DMS 273 (cell line): ENCODE measurements at regions not wholly inside any gene's neighbourhood (a gene's known extent, or its start where the extent isn't known, plus 50 kb on each side); places are given as distances from the start of the nearest gene placed in this dataset.
"Not testable (repeated sequence)": the region's sequence is repeated elsewhere in the genome, so short reads cannot be mapped to it uniquely, and the experiment has no call there.

Source experiments
- DNase-seq: peaks from one replicate; lab custom pipeline; 2025; ENCODE audit not compliant: unreplicated experiment; lab: John Stamatoyannopoulos, UW

DNA sequence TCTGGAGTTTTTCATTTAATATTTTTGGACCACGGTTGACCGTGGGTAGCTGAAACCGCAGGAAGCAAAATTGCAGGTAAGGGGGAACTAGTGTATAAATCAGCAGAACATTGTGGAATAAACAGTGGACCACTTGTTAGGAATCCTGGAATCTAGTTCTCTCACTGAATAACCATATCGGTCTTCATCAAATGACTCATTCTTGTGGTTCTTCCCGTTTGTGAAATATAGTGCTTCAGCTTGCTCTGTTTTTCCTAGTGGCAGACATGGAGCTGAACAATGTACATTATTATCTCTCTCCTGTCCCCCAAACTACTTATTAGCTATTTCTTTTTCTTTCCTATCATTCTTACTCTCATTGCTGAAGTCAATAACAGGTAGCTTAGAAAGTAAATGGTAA is 61.9 kb downstream of the HSPA13 start:
- DNase-seq: no peak

DNA sequence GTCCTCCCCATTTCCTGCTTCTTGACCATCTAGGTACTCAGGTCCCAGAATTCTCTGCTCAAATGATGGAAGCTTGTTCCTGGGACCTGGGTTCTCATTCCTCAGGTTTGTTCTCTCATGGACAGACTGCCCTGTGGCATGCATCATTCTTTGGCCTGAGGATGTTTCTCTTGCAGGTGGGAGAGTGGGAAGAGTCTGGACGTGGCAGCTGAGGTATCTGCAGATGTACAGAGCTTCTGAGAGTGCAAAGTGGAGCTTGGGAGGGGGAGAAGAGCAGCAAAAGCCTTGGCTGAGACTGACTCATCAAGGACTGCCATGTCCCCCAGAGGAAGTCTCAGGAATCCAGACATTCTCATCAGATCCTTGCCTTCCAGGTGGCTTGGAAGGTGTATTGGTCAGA is 63.1 kb downstream of the HSPA13 start:
- DNase-seq: no peak

GRCh38 chr21:14318578-14318977 is 64.4 kb downstream of the HSPA13 start:
- DNase-seq: no peak

- DNase-seq: no peak
Measured at GRCh38 chr21:14317507-14317906, 65.4 kb downstream of the HSPA13 start.

DNA sequence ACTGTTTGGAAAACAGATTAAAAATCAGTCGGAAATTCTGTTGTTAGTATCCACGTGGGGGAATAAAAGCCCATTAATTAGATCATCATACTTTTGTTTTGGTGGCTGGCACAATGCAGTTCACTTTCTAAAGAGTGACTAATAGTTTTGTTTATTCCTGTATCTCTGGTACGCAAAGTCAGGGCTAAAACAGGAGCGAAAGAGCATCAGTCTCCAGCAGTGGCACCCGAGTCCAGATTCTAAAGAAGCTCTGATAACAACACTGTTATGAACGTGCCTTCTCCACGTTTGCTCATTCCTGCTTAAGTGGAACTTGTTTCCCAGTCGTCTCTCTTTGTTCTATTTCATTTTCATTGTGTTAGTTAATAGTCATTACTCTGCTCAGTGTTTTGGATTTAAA is 69.6 kb downstream of the HSPA13 start:
- DNase-seq: no peak

DNA sequence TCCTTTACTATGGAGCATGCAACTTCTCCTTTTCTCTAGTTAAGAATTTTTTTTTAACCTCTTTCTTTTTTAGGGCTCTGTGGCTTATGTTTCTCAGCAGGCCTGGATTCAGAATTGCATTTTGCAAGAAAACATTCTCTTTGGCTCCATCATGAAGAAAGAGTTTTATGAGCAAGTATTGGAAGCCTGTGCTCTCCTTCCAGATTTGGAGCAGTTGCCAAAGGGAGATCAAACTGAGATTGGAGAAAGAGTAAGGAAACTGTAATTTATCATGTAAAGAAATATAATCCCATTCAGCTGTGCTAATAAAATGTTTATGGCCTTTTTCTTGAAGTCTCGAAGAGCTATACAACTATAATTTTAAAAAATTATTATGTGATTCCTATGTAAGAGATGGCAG is 70.1 kb downstream of the HSPA13 start:
- no peak for DNase-seq

GRCh38 chr21:14308234-14308633 is 74.7 kb downstream of the HSPA13 start:
- no peak for DNase-seq

DNA sequence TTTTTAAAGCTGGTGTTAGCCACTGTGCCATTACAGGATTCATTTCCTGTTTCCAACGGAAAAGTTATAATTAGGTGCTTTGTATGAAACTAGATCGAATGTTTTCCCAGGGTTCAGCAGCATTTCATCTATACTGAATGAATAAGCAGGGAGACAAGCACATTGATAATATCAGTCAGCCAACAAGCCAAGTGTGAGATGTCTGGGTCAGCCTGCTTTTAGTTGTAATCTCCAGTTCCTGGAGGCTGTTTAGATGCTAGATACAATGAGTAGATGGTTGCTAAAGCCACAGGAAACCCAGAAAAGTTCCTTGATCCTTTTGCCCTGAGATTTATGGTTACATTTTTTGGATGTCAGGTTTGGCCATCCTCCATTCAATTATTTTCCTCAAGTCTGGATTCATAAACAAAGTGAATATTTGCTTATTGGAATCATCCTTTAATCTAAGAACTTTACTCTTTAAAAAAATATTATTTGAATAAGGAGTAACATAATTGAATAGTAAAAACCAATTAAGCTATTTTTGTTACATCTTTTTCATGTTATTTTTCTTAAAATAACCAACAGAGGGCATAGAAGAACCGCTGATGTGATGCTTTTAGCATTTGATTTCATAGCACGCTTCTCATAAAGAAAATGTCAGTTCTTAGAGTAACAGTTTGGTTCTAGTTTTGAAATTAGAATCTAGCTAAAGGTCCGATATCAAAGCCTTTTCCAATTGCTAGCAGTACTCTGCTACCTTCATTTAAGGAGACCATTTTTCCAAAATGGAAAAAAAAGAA is 76.6 kb downstream of the HSPA13 start:
- DNase-seq: peak; percentile 24

DNA sequence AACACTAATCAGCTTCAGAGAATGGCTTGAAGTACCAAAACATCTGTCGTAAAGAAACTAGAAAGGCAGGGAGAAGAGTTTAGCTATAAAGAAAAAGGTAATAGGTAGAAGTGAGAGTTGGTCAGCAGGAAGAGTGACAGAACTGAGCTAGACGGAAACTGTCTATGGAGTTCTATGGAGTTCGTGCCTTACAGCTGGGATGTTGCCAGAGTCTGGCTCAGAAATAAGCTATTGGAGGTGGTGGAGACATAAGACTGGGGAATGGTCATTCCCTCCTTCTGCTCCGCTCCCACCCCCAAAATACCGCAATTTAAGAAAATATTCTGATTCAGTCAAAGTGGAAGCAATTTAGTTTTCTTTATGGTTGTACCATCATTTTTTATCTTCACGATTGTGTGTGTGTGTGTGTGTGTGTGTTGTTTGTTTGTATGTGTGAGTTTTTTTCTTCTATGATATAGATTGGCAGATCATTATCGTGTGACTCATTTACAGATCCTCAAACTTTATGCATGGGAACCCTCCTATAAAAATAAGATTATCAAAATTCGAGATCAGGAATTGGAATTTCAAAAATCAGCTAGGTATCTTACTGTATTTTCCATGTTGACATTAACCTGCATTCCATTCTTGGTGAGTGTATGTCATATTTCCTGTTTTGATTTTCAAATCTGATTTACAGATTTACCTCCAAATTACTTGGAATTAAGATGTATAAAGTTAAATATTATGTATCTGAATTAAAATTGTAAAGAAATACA is 79.0 kb downstream of the HSPA13 start:
- DNase-seq: no peak

DNA sequence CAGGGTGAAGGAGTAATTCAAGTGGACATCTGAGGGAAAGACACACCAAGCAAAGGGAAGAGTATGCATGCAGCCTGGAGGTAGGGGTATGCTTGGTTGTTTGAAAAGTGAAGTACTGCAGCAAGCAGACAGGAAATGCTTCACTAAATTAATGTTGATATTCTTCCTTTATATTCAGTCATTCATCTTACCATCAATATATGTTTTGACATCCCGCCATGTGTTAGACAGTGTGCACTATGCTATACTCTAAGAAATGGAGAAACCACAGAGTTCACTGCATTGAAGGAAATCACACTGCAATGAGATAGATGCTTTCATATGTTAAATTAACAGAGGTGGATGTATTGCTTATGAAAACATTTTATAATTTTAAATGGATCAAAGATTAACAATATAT is 82.9 kb downstream of the HSPA13 start:
- no peak for DNase-seq

DNA sequence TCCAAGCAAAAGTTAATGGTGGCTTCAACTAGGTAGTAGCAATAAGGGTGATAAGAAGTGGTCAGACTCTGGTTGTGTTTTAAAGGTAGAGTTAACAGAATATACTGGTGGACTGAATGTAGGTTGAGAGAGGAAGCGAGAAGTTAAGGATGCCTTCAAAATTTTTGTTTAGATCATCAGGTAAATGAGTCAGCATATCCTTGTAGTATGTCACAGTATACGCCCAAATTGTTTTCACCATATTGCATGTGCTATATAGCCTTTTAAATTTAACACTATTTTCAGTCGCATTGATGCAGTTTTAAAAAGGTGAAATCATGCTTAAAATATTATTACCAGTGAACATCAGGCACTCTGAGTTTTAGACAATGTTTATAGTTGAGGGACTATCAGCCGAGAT is 74.6 kb downstream of the RBM11 start:
- DNase-seq: no peak

DNA sequence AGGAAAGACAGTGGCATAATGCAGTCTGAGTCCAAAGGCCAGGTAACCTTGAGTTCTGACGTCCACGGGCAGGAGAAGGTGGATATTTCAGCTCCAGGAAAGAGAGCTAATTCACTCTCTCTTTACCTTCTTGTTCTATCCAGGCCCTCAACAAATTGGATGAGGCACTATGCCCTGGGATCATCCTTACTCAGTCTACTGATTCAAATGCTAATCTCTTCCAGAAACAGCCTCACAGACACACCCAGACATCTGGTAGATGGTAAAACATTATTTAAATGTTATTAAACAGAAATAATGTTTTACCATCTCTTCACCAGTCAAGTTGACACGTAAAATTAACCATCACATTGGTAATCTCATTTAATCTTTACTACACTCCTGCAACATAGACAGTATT is 73.0 kb downstream of the RBM11 start:
- DNase-seq: no peak

- no peak for DNase-seq
Measured at GRCh38 chr21:14285147-14285761, 69.3 kb downstream of the RBM11 start.

DNA sequence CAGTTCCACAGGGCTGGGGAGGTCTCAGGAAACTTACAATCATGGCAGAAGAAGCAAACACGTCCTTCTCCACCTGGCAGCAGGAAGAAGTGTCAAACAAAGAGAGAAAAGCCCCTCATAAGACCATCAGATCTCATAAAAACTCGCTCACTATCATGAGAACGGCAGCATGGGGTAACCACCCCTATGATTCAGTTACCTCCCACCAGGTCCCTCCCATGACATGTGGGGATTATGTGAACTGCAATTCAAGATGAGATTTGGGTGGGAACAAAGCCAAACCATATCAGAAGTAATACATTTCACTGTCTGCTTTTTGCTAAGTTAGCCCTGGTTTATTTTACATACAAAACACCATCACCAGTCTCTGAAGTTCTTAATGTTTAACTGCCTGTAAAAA is 68.5 kb downstream of the RBM11 start:
- DNase-seq: no peak

GRCh38 chr21:14281188-14281900 is 65.4 kb downstream of the RBM11 start:
- not testable (repeated sequence) for DNase-seq
